Mesothelial cell of epicardium (in vitro differentiated cells): ENCODE measurements at regions not wholly inside any gene's neighbourhood (a gene's known extent, or its start where the extent isn't known, plus 50 kb on each side); places are given as distances from the start of the nearest gene placed in this dataset.

Experiments used
- DNase-seq, 2 experiments: peaks; one replicate each; pipeline ENCODE4 v3.0.0; 2021; ENCODE audit warnings: low spot score in 2 of 2; ENCODE audit not compliant: unreplicated experiment in 2 of 2
- H3K27ac Mint-ChIP-seq: 2 replicates; pipeline ENCODE4 v1.8.0; 2021; ENCODE audit warnings: mixed read lengths
- H3K27me3 Mint-ChIP-seq: 2 replicates; pipeline ENCODE4 v1.8.0; 2021; ENCODE audit warnings: low read depth, mixed read lengths
- H3K36me3 Mint-ChIP-seq: 2 replicates; pipeline ENCODE4 v1.8.0; 2021; ENCODE audit warnings: mixed read lengths
- H3K4me1 Mint-ChIP-seq: 2 replicates; pipeline ENCODE4 v1.8.0; 2021; ENCODE audit warnings: mixed read lengths
- H3K4me3 Mint-ChIP-seq: 2 replicates; pipeline ENCODE4 v1.8.0; 2021; ENCODE audit warnings: mild to moderate bottlenecking, moderate library complexity, mixed read lengths
- H3K9me3 Mint-ChIP-seq: 2 replicates; pipeline ENCODE4 v1.8.0; 2021; ENCODE audit warnings: mixed read lengths
- TF ChIP-seq, protein P1 (sequence below): fragments of 200-600 bp; sonication (generic); IDR thresholded peaks from one replicate; pipeline ENCODE4 v1.5.0; 2021; ENCODE audit warnings: antibody characterized with exemption; ENCODE audit not compliant: unreplicated experiment

DNA sequence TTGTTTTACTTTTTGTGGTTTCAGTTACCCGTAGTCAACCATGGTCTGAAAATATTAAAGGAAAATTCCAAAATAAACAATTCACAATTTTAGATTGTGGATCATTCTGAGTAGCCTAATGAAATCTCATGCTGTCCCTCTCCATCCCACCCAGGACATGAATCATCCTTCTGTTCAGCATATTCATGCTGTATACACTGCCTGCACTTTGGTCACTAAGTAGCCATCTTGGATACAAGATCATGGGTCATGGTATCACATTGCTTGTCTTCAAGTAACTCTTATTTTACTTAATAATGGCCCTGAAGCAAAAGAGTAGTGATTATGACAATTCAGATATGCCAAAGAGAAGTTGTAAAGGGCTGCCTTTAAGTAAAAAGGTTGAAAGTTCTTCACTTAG is 536.5 kb upstream of the ACO1 start:
- H3K27me3 Mint-ChIP-seq, result no peaks in the 10 kb centered on the region
- no peaks in the 10 kb centered on the region for H3K36me3 Mint-ChIP-seq
- H3K4me3 Mint-ChIP-seq, result no peak overlapping the region
- no peak overlapping the region for H3K27ac Mint-ChIP-seq
- H3K4me1 Mint-ChIP-seq, result no peaks in the 10 kb centered on the region
- DNase-seq, result no peak
- H3K9me3 Mint-ChIP-seq, result no peaks in the 10 kb centered on the region
- TF ChIP-seq, protein P1, sequence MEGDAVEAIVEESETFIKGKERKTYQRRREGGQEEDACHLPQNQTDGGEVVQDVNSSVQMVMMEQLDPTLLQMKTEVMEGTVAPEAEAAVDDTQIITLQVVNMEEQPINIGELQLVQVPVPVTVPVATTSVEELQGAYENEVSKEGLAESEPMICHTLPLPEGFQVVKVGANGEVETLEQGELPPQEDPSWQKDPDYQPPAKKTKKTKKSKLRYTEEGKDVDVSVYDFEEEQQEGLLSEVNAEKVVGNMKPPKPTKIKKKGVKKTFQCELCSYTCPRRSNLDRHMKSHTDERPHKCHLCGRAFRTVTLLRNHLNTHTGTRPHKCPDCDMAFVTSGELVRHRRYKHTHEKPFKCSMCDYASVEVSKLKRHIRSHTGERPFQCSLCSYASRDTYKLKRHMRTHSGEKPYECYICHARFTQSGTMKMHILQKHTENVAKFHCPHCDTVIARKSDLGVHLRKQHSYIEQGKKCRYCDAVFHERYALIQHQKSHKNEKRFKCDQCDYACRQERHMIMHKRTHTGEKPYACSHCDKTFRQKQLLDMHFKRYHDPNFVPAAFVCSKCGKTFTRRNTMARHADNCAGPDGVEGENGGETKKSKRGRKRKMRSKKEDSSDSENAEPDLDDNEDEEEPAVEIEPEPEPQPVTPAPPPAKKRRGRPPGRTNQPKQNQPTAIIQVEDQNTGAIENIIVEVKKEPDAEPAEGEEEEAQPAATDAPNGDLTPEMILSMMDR, result no peak

DNA sequence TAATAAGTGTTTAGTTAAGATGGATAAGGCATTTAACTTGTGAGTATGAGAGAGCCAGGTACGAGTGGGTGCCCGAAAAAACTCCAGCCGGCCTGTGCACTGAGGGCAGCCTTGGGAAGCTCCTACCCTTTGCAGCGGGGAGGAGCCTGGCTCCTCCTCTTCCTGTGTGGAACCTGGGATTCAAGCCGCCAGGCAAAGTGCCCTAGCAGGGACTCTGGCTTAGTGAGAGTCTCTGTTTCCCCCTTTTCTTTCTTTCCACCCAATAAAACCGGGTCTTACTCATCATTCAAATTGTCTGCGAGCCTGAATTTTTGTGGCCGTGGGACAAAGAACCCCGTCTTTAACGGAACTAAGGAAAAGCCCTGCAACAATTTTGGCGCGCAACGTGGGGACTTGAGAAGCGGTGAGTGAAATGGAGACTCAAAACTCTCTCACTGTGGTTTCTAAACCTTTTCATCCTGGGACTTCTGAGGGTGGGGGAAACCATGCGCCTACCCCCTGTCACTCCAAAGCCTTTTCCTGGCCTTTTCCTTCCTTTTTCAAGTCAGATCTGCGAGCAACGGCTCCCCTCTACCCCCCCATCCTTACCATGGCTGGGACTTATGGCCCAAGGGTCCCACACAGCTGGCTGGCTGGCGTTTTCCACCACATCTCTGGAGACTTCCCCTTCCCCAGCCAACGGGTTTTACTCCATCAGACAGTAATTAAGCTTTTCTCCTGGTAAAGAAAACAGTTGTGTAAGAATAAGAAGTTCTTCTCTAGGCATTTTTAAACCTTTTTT is 535.7 kb upstream of the ACO1 start:
- Mint-ChIP-seq H3K36me3 (no peaks in the 10 kb centered on the region), H3K4me3 (no peak overlapping the region), H3K9me3 (no peaks in the 10 kb centered on the region), H3K27ac (no peak overlapping the region), H3K4me1 (no peaks in the 10 kb centered on the region), H3K27me3 (no peaks in the 10 kb centered on the region)
- DNase-seq, result no peak
- TF ChIP-seq, protein P1, result no peak

DNA sequence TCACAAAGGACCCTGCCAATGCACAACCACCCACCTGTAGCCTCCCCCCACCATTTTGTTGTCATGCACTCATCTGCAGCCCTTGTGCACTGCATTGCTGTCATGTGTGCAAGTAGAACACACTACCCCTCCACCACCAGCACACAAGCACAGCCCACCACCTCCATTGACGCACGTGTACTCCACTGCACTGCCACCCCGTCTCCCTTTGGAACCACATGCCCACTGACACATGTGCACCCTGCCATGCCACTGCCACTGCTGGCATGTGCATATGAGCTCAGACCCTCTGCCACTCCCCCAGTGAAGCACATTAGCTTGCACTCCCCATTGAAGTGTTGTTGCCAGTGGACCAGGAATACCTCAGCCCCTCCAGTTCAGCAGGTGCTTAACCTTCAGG is 530.3 kb upstream of the ACO1 start:
- Mint-ChIP-seq H3K9me3 (peaks cover 16% of the 10 kb centered on the region), H3K4me3 (no peak overlapping the region), H3K27me3 (peaks cover 3% of the 10 kb centered on the region), H3K27ac (no peak overlapping the region), H3K36me3 (no peaks in the 10 kb centered on the region), H3K4me1 (no peaks in the 10 kb centered on the region)
- no peak for DNase-seq
- TF ChIP-seq, protein P1, result no peak

DNA sequence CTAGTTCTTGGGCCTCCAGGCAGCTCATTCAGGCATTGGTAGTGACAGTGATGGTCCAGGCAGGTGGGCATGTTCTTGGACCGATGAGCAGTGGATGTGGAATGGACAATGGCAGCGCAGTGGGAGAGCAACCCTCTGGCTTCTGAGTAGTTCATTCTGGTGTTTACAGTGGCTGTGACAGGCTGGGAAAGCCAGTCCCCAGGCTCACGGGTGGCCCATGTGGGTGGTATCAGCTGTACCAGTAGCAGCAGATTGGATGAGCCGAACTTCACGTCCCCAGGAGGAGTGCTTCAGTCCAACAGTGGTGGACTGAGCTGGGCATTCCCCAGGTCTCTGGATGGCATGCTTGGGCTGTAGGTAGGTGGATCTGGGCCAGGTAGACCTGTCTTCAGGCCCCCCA is 515.6 kb upstream of the ACO1 start:
- no peaks in the 10 kb centered on the region for H3K4me1 Mint-ChIP-seq
- H3K27me3 Mint-ChIP-seq, result peaks cover 4% of the 10 kb centered on the region
- TF ChIP-seq, protein P1, result no peak
- no peak for DNase-seq
- no peaks in the 10 kb centered on the region for H3K9me3 Mint-ChIP-seq
- H3K36me3 Mint-ChIP-seq, result no peaks in the 10 kb centered on the region
- H3K27ac Mint-ChIP-seq, result no peak overlapping the region
- no peak overlapping the region for H3K4me3 Mint-ChIP-seq

DNA sequence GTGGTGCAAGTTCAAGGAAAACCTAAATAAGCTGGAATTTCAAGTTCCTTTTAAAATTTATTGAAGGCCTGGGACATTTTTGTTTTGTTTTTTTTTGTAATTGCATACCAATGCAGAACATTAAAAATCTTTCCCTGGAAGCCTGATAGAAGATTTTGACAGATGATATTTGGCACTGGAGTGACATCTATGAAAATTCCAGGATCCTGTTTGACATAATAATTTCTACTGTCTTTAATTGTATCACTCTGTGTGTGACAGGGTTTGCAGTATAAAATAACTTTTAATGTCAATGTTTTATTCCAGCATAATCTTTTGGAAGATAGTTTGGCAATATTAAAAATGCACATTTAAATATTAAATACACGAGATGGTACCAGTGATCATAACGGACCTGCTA is 514.2 kb upstream of the ACO1 start:
- Mint-ChIP-seq H3K4me1 (no peaks in the 10 kb centered on the region), H3K27me3 (peaks cover 4% of the 10 kb centered on the region), H3K4me3 (no peak overlapping the region), H3K9me3 (no peaks in the 10 kb centered on the region), H3K36me3 (no peaks in the 10 kb centered on the region), H3K27ac (no peak overlapping the region)
- DNase-seq, result no peak
- TF ChIP-seq, protein P1, result no peak

DNA sequence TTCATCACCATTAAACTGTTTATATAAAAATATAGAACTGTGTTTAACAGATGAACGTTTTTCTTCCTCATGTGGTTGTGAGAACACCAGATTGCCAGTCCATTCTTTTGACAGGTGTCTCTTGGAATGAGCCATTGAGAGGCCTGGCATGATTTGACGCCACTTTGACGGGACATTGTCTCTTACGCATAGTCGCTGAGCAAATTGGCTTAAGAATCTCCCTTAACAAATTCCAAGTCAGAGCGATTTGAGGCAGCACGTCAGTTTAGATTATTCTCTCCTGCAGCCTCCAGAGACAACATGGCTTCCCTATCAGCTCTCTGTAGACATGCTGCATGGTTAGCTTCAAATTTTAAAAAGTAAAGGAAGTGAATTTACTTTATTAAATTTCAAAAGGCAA is 510.7 kb upstream of the ACO1 start:
- Mint-ChIP-seq H3K27ac (no peak overlapping the region), H3K9me3 (no peaks in the 10 kb centered on the region), H3K36me3 (no peaks in the 10 kb centered on the region), H3K4me3 (no peak overlapping the region), H3K4me1 (no peaks in the 10 kb centered on the region), H3K27me3 (peaks cover 4% of the 10 kb centered on the region)
- DNase-seq, result no peak
- TF ChIP-seq, protein P1, result no peak
